Adrenal gland (tissue), 9 donors: ENCODE measurements at regions not wholly inside any gene's neighbourhood (a gene's known extent, or its start where the extent isn't known, plus 50 kb on each side); places are given as distances from the start of the nearest gene placed in this dataset.

Experiments used
- DNase-seq, 7 donors: peaks; one replicate each; pipeline ENCODE4 v3.0.0-alpha.2; 2019 to 2020
- H3K27ac ChIP-seq, 5 donors: fragments of 200-600 bp; sonication (generic) in 4 of 5; 1 replicate in 3 of 5; 2 replicates in 2 of 5; pipeline versions ENCODE4 v1.5.1 to v1.8.0; 2016 to 2020; ENCODE audit warnings: mild to moderate bottlenecking in 1 of 5
- H3K27me3 ChIP-seq: fragments of 200-600 bp; 2 replicates; pipeline ENCODE4 v1.8.0; 2021
- H3K36me3 ChIP-seq, 2 donors: fragments of 200-600 bp; replicated peaks in 1 of 2; 1 replicate in 1 of 2; 2 replicates in 1 of 2; pipeline versions ENCODE4 v1.5.1 to v1.8.0; 2018 to 2022
- H3K4me1 ChIP-seq, 2 donors: fragments of 200-600 bp; replicated peaks in 1 of 2; 1 replicate in 1 of 2; 2 replicates in 1 of 2; pipeline versions ENCODE4 v1.5.1 to v1.8.0; 2018 to 2021
- H3K4me3 ChIP-seq, 4 donors: fragments of 200-600 bp; sonication (generic) in 3 of 4; one replicate each; pipeline ENCODE4 v1.5.1; 2016 to 2018
- H3K9me3 ChIP-seq, 3 donors: fragments of 200-600 bp; sonication (generic) in 1 of 3; replicated peaks in 1 of 3; 1 replicate in 2 of 3; 2 replicates in 1 of 3; pipeline versions ENCODE4 v1.5.1 to v1.8.0; 2016 to 2021
- POLR2A ChIP-seq, 2 donors: fragments of 450-650 bp; IDR thresholded peaks; one replicate each; pipeline ENCODE4 v1.6.1; 2017; ENCODE audit warnings: antibody characterized with exemption in 2 of 2, mild to moderate bottlenecking in 2 of 2, moderate library complexity in 1 of 2
- WGBS, 4 donors: extraction: QIAGEN DNeasy Blood & Tissue Kit in 2 of 4; methylation state at CpG; one replicate each; pipeline versions ENCODE4 v1.1.5 to v1.1.7; 2013 to 2017; 5-methylcytosine and 5-hydroxymethylcytosine counted together
- intact Hi-C, 2 donors: fragments of 100-400 bp; cut with DNase I; formaldehyde crosslinking; loops; one replicate each; pipeline versions ENCODE4 v1.14.1 to v1.15.0; 2022 to 2023
- TF ChIP-seq, protein P1 (sequence below), 6 experiments: fragments of 450-650 bp in 4 of 6; fragments of 200-600 bp in 2 of 6; sonication (generic) in 1 of 6; IDR thresholded peaks; 1 replicate in 5 of 6; 2 replicates in 1 of 6; pipeline versions ENCODE4 v1.5.1 to v1.8.0; 2016 to 2021; ENCODE audit warnings: antibody characterized with exemption in 6 of 6, mild to moderate bottlenecking in 2 of 6, moderate library complexity in 1 of 6
- donor health status: healthy with polysubstance abuse.
- donor health status: Bipolar disorder and iron deficiency.
- donor health status: DM: yes; HTN: yes; CAD: no.
- donor health status: DM: no; HTN: no; CAD: no.
- donor health status: DM: no; HTN: no; CAD: no.

DNA sequence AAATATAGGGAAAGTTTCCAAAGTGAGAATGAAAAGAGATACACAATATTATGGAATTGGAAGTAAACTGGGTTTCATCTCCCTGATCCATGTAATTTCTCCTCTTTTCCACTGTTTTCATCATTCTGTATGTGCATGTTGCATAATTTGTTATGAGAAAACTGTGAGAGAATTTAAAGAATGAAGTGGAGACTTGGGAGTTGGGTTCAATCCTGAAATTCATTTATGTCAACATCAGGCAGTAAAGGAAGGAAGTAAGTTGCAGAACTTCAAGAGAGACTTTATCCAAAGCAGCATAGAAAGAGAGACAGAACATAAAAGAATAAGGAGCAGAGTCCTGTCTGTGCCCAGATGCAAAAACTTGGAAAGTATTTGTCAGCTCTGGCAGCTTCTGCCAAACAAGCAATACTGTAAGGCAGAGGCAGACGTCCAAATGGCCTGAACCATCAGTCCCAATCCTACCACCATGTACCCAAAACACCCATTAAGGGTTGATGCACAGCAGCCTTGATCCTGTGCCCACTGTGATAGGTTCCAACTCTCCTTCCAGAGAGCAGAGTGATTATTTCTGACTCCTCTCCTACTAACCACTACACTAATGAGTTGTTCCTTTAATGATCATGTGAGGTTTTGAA, 425.3 kb upstream of the CDH6 start:
- 26 to 50% (median 35%) methylated on average over 1 of the region's 1 CpG for WGBS, 4 donors
- intact Hi-C loops, result no loop called here
- no peak for TF ChIP-seq POLR2A (IDR thresholded peaks at IDR 0.05)
- TF ChIP-seq, protein P1, sequence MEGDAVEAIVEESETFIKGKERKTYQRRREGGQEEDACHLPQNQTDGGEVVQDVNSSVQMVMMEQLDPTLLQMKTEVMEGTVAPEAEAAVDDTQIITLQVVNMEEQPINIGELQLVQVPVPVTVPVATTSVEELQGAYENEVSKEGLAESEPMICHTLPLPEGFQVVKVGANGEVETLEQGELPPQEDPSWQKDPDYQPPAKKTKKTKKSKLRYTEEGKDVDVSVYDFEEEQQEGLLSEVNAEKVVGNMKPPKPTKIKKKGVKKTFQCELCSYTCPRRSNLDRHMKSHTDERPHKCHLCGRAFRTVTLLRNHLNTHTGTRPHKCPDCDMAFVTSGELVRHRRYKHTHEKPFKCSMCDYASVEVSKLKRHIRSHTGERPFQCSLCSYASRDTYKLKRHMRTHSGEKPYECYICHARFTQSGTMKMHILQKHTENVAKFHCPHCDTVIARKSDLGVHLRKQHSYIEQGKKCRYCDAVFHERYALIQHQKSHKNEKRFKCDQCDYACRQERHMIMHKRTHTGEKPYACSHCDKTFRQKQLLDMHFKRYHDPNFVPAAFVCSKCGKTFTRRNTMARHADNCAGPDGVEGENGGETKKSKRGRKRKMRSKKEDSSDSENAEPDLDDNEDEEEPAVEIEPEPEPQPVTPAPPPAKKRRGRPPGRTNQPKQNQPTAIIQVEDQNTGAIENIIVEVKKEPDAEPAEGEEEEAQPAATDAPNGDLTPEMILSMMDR (IDR thresholded peaks at IDR 0.05), result no peak
- Histone ChIP-seq H3K4me1 (no peaks in the 10 kb centered on the region), H3K9me3 (no peaks in the 10 kb centered on the region), H3K27ac (no peak overlapping the region), H3K27me3 (no peaks in the 10 kb centered on the region), H3K4me3 (no peak overlapping the region), H3K36me3 (no peaks in the 10 kb centered on the region)
- no peak for DNase-seq

DNA sequence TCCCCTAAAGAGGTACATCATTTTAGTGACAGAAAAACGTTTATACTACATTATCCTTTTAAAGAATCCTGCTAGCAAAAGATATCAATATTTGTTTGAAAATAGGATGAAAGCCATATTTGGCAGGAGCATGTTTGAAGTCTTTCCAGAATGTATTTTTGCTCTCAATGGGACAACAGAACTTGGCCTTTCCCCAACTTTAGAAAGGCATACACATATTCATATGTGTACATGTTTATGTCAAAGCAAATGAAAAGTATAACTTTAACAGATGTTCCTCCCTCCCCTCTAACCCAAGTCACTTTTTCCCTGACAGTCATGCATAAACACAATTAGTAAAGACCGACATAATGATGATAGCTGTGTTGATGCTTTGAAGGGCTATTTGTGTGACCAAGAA, 427.8 kb upstream of the CDH6 start:
- no peaks in the 10 kb centered on the region for H3K9me3 ChIP-seq
- H3K27ac ChIP-seq, result no peak overlapping the region
- H3K27me3 ChIP-seq, result no peaks in the 10 kb centered on the region
- intact Hi-C loops, result no loop called here
- no peaks in the 10 kb centered on the region for H3K4me1 ChIP-seq
- TF ChIP-seq POLR2A (IDR thresholded peaks at IDR 0.05), result no peak
- TF ChIP-seq, protein P1 (IDR thresholded peaks at IDR 0.05), result no peak
- no peak overlapping the region for H3K4me3 ChIP-seq
- no peak for DNase-seq
- WGBS, 4 donors, result 36 to 43% (median 41%) methylated on average over 2 of the region's 2 CpGs
- no peaks in the 10 kb centered on the region for H3K36me3 ChIP-seq

GRCh38 chr5:30765227-30765626, 428.3 kb upstream of the CDH6 start:
- no peaks in the 10 kb centered on the region for H3K4me1 ChIP-seq
- no peaks in the 10 kb centered on the region for H3K36me3 ChIP-seq
- no peak for DNase-seq
- no peak overlapping the region for H3K27ac ChIP-seq
- no peak overlapping the region for H3K4me3 ChIP-seq
- no peaks in the 10 kb centered on the region for H3K27me3 ChIP-seq
- no peaks in the 10 kb centered on the region for H3K9me3 ChIP-seq
- WGBS, 4 donors, result 49 to 62% (median 56%) methylated on average over 2 of the region's 2 CpGs
- intact Hi-C loops, result no loop called here
- TF ChIP-seq, protein P1 (IDR thresholded peaks at IDR 0.05), result no peak
- TF ChIP-seq POLR2A (IDR thresholded peaks at IDR 0.05), result no peak

DNA sequence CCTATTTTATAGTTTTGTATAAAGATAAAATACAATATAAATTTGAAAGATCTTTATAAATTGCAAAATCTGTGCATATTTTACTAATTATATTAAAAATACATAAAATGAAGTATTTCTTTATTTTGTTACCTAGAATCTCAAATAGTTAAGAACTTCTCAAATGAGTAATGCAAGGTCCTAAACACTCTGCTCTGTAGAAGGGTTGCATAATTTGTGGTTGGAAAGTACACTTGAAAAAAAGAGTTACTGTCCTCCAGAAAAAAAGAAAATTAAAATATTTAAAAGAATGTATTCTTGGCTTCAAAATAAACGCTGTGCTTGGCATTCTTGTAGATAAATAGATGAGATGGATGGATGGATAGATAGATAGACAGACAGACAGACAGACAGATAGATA, 428.8 kb upstream of the CDH6 start:
- intact Hi-C loops, result no loop called here
- no peak for TF ChIP-seq POLR2A (IDR thresholded peaks at IDR 0.05)
- TF ChIP-seq, protein P1 (IDR thresholded peaks at IDR 0.05), result no peak
- H3K36me3 ChIP-seq, result no peaks in the 10 kb centered on the region
- WGBS, 4 donors, result 36 to 54% (median 38%) methylated on average over 1 of the region's 1 CpG
- no peak overlapping the region for H3K27ac ChIP-seq
- DNase-seq, result no peak
- H3K4me3 ChIP-seq, result no peak overlapping the region
- H3K4me1 ChIP-seq, result no peaks in the 10 kb centered on the region
- no peaks in the 10 kb centered on the region for H3K9me3 ChIP-seq
- H3K27me3 ChIP-seq, result no peaks in the 10 kb centered on the region
